Lower lobe of right lung (tissue), 2 donors: ENCODE measurements at regions not wholly inside any gene's neighbourhood (a gene's known extent, or its start where the extent isn't known, plus 50 kb on each side); places are given as distances from the start of the nearest gene placed in this dataset.

Experiments used
- ATAC-seq, 2 donors: fragments of 200-7000 bp; cut with Tn5 transposase; one replicate each; pipeline ENCODE4 v1.9.1; 2020 to 2022; ENCODE audit warnings: mild to moderate bottlenecking in 2 of 2, moderate library complexity in 2 of 2
- DNase-seq: peaks from one replicate; pipeline ENCODE4 v3.0.0-alpha.2; 2020
- H3K27ac ChIP-seq: fragments of 200-600 bp; one replicate; pipeline ENCODE4 v1.8.0; 2022
- H3K27me3 ChIP-seq: fragments of 200-600 bp; one replicate; pipeline ENCODE4 v1.8.0; 2022; ENCODE audit warnings: low read depth
- H3K36me3 ChIP-seq: fragments of 200-600 bp; one replicate; pipeline ENCODE4 v1.8.0; 2022; ENCODE audit warnings: mild to moderate bottlenecking
- H3K4me1 ChIP-seq: fragments of 200-600 bp; one replicate; pipeline ENCODE4 v1.8.0; 2022
- H3K4me3 ChIP-seq: fragments of 200-600 bp; one replicate; pipeline ENCODE4 v1.8.0; 2022; ENCODE audit warnings: mild to moderate bottlenecking
- H3K9me3 ChIP-seq: fragments of 200-600 bp; one replicate; pipeline ENCODE4 v1.8.0; 2022
- intact Hi-C: fragments of 100-400 bp; cut with DNase I; formaldehyde crosslinking; loops from one replicate; pipeline ENCODE4 v1.11.0; 2022
- TF ChIP-seq, protein P1 (sequence below): fragments of 200-600 bp; IDR thresholded peaks from one replicate; pipeline ENCODE4 v1.8.0; 2022; ENCODE audit warnings: antibody characterized with exemption, mild to moderate bottlenecking
- donor health status: DM: no; HTN: yes; CAD: no; lungs with severe emphysema.

DNA sequence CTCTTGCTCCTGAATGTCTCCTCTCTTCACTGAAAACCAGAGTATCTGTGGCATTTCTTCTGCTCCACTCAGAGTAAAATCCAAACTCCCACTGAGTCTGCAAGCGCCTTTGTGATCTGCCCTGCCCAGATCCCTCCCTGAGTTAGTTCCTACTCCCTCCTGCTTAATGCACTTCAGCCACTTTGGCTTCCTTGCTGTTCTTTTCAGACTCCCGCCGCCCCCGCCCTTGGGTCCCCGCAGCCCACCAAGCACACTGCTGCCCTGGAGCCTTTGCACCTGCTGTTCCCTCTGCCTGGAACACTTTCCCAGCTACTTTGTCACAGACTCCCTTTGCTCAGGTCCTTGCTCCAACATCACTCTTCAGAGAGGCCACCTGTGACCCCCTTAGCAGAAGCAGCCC is 127.2 kb upstream of the SLC25A48 start:
- Histone ChIP-seq H3K4me3 (no peak overlapping the region), H3K27me3 (no peaks in the 10 kb centered on the region), H3K27ac (no peak overlapping the region), H3K4me1 (no peaks in the 10 kb centered on the region), H3K36me3 (no peaks in the 10 kb centered on the region), H3K9me3 (no peaks in the 10 kb centered on the region)
- intact Hi-C loops: no loop called here
- TF ChIP-seq, protein P1, sequence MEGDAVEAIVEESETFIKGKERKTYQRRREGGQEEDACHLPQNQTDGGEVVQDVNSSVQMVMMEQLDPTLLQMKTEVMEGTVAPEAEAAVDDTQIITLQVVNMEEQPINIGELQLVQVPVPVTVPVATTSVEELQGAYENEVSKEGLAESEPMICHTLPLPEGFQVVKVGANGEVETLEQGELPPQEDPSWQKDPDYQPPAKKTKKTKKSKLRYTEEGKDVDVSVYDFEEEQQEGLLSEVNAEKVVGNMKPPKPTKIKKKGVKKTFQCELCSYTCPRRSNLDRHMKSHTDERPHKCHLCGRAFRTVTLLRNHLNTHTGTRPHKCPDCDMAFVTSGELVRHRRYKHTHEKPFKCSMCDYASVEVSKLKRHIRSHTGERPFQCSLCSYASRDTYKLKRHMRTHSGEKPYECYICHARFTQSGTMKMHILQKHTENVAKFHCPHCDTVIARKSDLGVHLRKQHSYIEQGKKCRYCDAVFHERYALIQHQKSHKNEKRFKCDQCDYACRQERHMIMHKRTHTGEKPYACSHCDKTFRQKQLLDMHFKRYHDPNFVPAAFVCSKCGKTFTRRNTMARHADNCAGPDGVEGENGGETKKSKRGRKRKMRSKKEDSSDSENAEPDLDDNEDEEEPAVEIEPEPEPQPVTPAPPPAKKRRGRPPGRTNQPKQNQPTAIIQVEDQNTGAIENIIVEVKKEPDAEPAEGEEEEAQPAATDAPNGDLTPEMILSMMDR: no peak
- no peak for ATAC-seq
- no peak for DNase-seq

DNA sequence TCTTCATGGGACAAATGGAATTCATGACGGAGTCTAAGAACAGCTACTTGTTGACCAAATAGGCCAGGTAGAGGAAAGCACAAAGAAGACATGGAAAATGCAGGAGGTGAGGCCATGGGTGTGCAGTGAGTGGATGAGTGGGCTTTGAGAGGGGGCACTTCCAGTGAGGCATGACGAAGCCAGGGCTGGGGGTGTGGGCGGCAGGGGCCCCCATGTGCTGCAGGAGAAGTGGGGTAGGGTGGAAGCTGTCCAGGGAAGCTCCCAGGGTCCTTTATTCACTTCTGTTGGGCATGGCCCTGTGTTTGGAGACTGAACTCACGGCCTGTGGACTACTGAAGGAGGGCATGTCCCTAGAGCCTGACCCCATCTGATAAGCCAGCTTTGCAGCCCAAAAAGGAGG is 127.6 kb upstream of the SLC25A48 start:
- H3K4me1 ChIP-seq: no peaks in the 10 kb centered on the region
- DNase-seq (no peak), ATAC-seq (no peak)
- H3K27me3 ChIP-seq: no peaks in the 10 kb centered on the region
- TF ChIP-seq, protein P1: no peak
- H3K36me3 ChIP-seq: no peaks in the 10 kb centered on the region
- intact Hi-C loops: no loop called here
- no peak overlapping the region for H3K27ac ChIP-seq
- H3K4me3 ChIP-seq: no peak overlapping the region
- H3K9me3 ChIP-seq: no peaks in the 10 kb centered on the region

GRCh38 chr5:135706474-135706873 is 127.7 kb upstream of the CXCL14 start:
- ATAC-seq: no peak
- Histone ChIP-seq H3K9me3 (no peaks in the 10 kb centered on the region), H3K27ac (no peak overlapping the region), H3K36me3 (no peaks in the 10 kb centered on the region), H3K4me1 (no peaks in the 10 kb centered on the region), H3K27me3 (no peaks in the 10 kb centered on the region), H3K4me3 (no peak overlapping the region)
- DNase-seq: no peak
- TF ChIP-seq, protein P1: no peak
- intact Hi-C loops: no loop called here

GRCh38 chr5:135705941-135706466 is 127.2 kb upstream of the CXCL14 start:
- Histone ChIP-seq H3K9me3 (no peaks in the 10 kb centered on the region), H3K27ac (no peak overlapping the region), H3K4me3 (no peak overlapping the region), H3K36me3 (no peaks in the 10 kb centered on the region), H3K27me3 (no peaks in the 10 kb centered on the region), H3K4me1 (no peaks in the 10 kb centered on the region)
- intact Hi-C loops: no loop called here
- DNase-seq (no peak), ATAC-seq (peak in 1 of 2 donors; percentile 59)
- TF ChIP-seq, protein P1: no peak

DNA sequence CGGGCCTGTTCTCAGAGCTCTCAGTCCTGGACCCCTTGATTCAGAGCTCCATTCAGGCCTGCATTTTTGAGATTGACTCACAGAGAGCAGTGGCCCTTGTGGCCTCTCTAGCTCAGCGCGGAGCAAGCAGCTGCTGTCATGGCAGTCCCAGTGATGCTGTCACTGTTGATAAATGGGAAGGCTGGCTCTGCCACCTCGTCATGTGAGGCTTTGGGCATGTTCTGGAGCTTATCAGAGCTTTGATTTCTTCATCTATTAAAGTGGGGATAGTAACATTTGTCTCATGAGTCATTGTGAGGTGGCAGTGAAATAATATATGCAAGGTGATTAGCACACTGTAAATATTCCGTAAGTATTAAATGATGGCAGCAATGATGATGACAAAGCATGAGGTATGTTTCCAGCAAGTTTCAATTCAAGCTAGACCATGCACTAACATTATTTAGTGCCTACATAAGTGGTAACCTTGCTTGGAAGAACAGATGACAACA is 126.4 kb upstream of the CXCL14 start:
- no peaks in the 10 kb centered on the region for H3K4me1 ChIP-seq
- no peak for ATAC-seq

More for the DNA sequence above, 126.4 kb upstream of the CXCL14 start:
- DNase-seq: no peak
- TF ChIP-seq, protein P1: no peak
- Histone ChIP-seq H3K4me3 (no peak overlapping the region), H3K27me3 (no peaks in the 10 kb centered on the region), H3K27ac (no peak overlapping the region), H3K9me3 (no peaks in the 10 kb centered on the region), H3K36me3 (no peaks in the 10 kb centered on the region)
- intact Hi-C loops: no loop called here
